T-helper 2 cell treated with Interferon-gamma antibody and Interleukin-4, amounts not matched to agents 100 ng/mL and 5 ng/mL, for 36 hours (primary cell): ENCODE measurements at regions not wholly inside any gene's neighbourhood (a gene's known extent, or its start where the extent isn't known, plus 50 kb on each side); places are given as distances from the start of the nearest gene placed in this dataset.

Experiments used
- intact Hi-C: fragments of 100-400 bp; cut with micrococcal nuclease; formaldehyde crosslinking; loops from one replicate; pipeline ENCODE4 v1.15.1; 2023

DNA sequence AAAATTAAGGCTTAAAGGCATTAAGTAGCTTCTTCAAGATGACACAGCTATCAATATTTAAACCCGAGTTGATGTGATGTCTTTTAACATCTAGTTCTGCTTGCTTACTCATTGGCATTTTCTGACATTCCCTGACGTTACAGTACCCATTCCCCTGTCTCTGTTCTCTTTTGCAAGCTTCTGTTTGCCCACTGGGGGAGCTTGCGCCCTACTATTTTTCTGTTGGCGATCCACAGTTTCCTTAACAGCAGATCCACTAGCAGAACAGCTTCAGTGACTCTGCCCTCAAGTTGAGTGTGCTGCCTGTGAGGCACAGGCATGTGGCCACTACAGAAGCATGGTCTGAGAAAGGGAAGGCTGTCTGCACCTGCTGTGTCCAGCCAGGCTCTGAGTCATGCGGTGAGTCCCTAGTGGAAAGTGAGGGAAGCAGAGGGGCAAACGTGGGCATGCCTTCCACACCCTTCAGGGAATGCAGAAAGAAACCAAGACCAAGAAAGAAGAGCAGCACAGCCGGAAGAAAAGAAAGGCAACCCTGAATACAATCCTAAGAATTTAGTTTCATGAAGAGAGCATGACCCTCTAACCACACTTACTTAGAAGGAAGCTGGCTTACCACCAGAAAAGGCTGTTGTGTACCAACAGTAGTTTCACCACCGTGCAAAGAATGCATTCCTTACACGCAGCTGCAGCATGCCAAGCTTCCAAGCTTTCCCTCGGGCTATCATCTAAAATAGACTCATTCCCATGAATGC, 97.7 kb upstream of the VGLL2 start:
- intact Hi-C loops: no loop called here

DNA sequence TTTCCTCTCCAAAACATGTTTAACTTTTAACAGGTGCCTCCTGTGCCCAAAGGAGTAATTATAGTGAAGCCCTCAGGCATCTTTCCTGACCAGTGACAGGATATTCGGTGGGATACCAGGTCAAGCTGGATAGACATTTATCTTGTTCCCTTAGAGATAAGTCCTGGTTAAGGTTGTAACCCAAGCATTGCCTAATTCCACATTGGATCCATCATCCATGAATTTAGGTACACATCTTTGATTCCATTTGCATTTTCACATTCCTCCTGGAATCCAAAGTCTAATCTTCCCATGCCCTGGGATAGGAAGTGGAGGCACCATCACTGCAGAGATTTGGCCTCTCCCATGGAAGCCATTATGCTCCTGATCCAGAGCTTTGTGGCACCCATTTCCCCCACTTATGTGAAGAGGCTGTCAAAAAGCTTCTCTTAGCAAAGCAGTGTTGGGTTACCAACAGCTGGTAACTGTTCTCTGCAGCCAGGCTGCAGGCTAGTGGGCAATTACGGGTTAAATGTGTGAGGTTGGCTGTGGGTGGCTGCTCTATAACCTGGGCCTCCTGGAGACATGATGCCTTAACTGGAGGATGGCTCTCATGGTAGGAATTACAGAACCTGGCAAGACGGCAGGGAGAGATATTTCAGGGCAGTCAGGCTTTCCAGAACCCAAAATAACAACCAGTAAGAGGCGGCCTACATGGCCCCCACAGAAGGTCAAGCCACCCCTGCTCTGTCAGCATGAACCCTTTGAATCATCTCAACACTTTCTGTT, 96.9 kb upstream of the VGLL2 start:
- intact Hi-C loops: no loop called here

DNA sequence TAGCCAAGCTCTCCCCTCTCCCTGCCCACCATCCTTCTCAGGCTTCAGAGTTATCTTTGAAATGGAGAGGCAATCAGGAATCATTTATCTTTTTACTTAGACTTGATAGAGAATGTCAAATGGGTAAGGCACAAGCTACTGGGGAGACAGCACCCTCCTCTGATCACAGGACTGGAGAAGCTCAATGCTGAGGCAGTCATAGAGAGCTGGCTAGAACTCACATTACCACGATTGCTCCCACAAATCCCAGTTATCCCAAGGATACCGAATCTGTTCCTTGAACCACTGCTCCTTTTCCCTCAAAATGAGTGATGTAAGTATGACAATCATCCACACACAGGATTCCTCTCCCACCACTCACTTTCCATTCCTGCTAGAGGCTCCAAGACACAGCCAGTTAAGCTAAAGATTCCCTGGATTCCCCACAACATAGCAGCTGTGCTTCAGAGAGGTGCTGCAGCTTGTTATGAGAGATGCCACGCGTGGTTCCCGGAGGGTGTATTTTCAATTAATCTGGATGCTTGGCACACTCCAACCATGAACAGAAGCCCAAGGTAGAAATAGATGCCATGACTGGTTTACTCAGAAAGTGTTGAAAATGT, 96.2 kb upstream of the VGLL2 start:
- intact Hi-C loops: no loop called here

DNA sequence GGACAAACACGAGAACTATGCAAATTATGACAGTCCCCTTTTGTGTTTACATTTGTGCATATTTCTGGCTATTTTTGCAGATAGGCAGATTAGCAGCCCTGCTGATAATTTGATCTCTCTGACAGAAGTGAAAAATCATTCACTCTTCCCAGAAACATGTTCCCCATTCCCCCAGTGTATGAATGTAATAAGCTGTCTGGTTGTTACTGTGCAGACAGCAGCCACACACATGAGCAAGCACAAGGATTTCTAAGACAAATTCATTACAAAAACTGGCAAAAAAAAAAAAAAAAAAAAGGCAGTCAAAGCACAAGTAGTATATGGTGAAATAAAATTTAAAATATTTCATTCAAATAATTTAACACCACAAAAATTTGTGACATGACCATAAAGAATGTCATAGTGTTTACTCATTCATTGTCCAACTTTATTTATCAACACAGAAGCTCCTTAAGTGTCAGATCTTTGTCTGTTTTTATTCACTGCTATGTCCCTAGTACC, 95.5 kb upstream of the VGLL2 start:
- intact Hi-C loops: no loop called here

DNA sequence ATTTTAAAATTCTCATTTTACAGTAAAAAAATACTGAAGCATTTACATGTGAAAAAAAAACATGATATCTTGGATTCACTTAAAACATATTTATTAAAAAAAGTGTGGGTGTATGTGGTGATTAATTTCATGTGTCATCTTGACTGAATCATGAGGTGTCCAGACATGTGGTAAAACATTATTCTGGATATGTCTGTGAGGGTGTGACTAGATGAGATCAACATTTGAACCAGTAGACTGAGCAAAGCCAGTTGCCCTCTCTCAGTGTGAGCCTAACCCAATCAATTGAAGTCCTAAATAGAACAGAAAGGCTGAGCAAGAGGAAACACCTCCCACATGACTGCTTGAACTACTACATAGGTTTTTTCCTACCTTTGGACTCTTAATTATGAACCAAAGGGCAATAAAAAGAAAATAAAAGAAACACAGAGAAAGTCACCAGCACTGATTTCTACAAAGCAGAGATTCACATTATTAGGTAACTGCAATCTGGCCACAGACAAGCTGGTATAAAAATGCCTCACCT, 90.5 kb upstream of the VGLL2 start:
- intact Hi-C loops: no loop called here

DNA sequence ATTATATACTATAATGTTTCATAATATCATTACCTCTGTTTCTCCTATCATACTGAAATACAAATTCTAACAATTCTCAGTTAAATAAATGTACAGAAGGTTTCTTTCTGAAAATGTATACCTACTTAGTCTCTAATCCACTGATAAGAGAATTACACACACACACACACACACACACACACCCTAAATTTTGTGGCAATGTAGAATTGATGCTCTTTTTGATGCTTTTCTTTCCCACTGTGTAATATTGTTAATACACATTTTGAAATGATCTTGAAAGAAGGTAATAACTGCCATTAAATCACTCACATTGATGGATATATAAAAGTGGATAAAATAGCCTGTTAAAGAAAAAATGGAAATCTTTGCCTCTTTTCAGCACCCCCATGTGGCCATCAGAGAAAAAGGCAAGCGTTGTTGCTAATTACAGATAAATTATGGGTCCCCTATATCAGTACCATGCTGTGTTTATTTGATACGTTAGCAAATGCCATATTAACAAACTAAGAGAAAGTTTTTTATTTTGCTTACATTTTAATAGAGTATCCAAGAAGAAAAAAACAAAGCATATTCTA, 76.6 kb upstream of the VGLL2 start:
- intact Hi-C loops: no loop called here

DNA sequence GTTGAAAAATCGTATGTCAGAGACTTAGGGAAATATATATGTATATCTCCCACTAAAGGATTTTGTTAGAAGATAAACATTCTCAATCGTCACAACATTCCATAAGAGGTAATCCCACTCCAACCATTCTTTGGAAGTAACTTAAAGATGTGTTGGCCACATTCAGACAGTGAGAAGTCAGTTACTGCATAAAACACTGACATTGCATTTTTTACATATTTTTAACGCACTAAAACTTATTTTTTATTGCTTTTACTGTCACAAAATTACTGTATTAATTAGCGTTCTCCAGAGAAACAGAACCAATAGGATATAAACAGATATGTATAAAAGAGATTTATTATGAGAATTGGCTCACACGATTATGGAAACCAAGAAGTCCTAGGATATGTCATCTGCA, 74.3 kb upstream of the VGLL2 start:
- intact Hi-C loops: no loop called here

DNA sequence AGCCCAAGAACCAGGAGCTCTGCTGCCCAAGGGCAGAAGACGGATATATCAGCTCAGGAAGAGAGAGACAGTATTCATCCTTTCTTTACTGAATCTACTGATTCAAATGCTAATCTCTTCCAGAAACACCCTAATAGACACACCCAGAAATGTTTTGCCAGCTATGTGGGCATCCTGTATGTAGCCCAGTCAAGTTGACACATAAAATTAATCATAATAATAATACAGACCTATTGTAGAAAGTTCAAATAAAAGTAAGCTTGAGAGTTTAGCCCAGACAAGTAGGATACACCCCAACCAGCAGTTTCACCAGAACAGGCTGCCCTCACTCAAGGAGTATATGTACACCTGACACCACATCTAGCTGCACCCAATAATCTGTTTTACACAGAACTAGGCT, 73.9 kb upstream of the VGLL2 start:
- intact Hi-C loops: no loop called here

DNA sequence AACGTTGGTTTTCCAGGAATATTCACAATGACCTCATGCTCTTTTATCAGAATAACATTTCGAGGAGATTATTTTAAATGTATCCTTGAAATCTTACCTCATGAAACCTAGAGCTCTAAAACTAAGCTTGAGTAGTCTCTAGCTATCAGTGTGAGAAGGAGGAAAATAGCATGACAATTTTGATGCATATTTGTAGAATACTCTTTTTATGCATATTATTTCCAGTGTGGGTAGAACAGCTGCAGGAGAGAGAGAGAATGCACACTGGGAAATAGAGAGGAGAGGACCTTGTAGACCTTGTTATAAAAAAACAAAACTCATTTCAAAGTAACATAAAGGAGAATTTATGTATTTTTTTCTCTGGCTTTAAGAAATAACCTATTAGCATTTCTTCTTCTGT, 71.1 kb upstream of the VGLL2 start:
- intact Hi-C loops: no loop called here

DNA sequence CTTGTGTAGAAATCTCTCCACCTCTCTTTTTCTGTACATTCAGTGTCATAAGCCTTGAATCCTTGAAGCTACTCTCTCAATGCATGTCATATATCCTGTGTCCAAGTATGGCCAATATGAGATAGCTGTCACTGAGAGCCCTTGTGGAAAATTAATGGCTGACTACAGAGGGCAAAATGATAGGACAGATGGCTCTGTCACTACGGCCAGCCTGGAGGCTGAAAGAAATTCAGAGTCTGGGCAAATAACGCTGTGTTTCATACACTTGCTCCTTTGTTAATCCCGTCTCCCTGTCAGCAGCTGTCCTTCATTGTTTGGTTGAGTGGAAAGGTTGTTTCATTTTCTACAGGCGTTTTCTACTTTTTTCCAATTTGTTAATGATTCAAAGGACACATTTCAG, 70.4 kb upstream of the VGLL2 start:
- intact Hi-C loops: no loop called here

DNA sequence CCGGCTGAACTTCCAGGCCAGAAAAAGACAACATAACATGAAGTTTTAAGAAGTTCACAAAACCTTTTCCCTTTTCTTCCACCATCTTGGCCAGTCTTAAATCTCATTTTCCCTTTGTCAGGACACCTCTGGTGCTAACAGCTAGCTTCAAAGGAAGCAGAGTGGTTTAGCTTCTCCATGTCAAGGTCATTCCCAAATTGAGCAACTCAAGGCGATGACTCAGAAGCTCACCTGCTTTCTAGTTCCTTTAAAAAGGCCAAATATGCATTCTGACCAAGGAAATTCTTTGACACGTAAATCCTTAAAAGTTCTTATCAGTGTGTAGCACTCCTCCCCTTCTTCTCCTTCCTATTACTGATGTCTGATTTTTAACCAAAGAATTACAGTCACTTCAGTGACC, 69.6 kb upstream of the VGLL2 start:
- intact Hi-C loops: no loop called here

DNA sequence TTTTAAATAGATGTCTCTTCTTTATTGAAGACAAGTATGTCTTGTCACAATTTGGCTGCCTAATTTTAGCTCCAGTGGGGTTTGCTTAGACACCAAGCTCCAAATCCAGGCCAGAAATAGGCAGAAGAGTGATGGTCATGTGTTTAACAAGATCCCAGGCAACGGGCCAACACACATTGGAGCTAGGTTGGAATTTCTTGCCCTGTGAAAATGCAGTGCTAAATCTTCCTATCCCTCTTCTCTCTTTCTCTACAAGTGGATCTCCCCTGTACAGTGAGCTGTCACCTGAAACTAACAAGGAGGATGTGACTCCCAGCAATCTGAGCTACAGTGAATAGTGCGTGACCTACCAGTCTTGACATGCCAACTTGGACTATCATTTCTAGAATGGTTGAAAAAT, 65.3 kb upstream of the VGLL2 start:
- intact Hi-C loops: no loop called here

DNA sequence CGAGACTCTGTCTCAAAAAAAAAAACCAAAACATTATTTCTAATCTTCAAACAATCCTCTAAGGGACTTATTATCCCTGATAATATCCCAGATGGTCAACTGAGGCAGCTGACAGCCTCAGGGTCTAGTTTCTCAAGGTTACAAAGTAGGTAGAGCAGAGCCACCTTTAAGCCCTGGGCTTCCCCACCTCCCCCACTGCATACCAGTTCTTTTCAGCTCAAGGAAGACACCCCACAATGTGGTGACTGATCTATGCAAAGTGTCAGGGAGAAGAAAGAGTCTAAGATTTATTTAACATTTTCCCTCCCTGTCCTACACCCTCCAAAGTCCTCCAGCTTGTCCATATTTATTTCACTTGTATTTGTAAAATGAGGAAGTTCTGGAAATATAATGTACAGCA, 60.5 kb upstream of the VGLL2 start:
- intact Hi-C loops: no loop called here

DNA sequence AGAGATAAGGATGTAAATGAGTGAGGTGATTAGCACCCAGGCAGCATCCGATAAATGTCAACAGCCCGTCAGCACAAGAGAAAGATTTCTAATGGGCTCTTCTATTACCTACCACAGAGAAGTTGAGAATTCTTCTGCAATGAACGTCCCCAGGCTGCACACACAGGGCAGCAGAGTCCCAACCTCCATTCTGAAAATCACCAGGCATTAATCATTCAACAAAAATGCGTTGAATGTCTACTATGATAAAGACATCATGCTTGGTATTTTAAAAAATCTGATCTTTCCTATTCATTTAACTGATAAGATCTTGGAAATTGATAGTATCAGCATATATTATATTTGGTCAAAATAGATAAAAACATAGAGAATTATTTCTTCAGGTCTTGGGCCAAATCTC, 59.5 kb upstream of the VGLL2 start:
- intact Hi-C loops: no loop called here

DNA sequence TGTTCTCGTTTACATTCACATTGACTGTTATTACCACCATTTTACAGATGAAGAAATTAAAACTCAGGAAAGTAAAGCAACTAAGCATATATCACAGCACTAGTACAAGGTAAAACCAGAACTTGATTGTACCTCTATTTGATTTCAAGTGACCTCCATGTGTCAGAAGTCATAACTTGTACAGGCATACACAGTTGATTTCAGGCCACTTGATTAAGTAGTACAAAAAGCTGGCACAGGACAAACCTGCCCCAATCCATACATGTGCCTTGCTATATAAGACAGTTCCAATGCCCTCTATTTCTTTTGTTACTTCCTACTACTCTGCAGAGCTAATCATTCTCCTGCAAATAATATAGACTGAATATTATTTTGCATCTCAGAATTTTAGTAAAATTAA, 58.8 kb upstream of the VGLL2 start:
- intact Hi-C loops: no loop called here

DNA sequence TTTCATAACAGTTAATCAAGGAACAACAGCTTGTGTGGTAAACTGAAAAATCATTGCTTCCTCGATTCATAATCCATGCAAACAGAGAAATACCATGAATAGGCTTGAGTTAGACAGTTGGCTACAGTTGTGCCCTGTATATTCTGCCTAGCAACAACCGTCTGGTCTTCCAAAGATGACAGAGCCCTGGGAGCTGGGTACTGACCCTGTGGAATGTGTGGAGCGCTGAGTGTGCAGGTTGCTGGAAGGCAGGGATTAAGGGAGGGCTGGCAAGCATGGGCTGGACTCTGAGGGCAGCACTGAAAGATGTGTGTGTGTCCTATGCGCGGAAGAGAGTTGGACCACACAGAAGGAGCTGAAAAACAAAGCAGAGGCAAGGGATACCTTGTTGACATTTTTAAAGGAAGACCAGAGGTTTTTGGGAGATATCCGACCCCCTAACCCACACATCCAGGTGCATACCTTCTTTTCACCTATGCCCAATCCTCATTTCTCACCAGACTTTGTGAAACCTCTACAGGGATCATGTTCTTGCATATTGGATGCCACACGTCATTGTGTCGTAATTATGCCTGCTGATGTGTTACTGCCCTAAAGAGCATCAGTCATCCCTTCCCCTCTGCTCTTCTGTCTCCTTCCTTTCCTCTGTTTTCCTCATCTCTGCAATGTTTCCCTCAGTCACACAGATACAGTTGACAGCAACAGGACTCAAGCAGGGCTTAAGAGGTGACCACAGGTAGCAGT, 58.2 kb upstream of the VGLL2 start:
- intact Hi-C loops: no loop called here

DNA sequence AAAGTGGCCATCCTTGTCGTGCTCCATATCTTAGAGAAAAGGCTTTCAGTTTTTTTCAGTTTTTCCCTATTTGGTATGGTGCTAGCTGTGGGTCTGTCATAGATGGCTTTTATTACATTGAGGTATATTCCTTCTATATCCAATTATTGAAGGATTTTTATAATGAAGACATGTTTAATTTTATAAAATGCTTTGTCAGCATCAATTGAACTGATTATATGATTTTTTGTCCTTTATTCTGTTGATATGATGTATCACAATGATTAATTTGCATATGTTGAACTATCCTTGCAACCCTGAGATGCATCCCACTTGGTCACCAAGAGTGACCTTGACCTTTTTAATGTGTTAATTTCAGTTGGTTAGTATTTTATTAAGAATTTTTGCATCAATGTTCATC, 55.1 kb upstream of the VGLL2 start:
- intact Hi-C loops: no loop called here

DNA sequence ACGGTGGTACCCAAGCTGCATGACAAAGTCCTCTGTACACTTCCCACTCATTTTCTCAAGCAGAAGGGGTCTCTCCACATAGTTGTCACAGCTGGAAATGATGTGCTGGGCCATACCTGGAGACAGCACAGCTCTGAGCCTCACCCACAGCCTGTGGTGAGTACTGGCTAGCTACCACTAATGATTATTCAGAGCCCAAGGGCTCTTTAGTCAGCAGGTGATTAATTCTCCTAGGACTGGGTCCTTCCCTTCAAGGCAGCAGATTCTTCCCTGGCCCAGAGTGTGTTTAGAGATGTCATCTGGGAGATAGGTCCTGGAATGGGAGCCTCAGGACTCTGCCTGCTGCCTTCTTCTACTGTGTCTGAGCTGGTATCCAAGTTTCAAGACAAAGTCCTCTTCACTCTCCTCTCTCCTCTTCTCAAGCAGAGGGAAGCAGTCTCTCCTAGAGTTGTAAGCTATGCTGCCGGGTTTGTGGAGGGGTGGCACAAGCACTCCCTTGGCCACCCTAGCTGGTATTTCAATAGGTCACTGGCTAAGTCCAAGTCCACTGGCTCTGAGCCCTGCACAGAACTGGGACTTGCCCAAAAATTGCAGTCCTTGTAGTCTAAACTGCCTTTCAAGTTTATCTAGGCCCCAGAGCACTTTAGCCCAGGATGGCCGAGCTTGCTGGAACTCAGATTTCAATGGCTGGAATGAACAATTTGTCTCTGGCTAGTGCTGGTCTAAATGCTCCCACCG, 49.8 kb upstream of the VGLL2 start:
- intact Hi-C loops: no loop called here
